ENCODE measurements at regions not wholly inside any gene's neighbourhood (a gene's known extent, or its start where the extent isn't known, plus 50 kb on each side); places are given as distances from the start of the nearest gene placed in this dataset.
"Not testable (repeated sequence)": the region's sequence is repeated elsewhere in the genome, so short reads cannot be mapped to it uniquely, and the experiment has no call there.

GRCh38 chr5:67746608-67747007 lies 468.9 kb upstream of the PIK3R1 start:
- not testable (repeated sequence) for TF ChIP-seq CTCF (conservative IDR thresholded peaks at IDR 0.05); EZH2 (IDR thresholded peaks at IDR 0.05; ENCODE audit: low read depth)
